NCI-H748 (cell line): ENCODE measurements at regions not wholly inside any gene's neighbourhood (a gene's known extent, or its start where the extent isn't known, plus 50 kb on each side); places are given as distances from the start of the nearest gene placed in this dataset.

Experiments used
- DNase-seq: peaks from one replicate; lab custom pipeline; 2025; ENCODE audit not compliant: unreplicated experiment; lab: John Stamatoyannopoulos, UW

- no peak for DNase-seq
Observed at GRCh38 chr11:8796941-8797340, 114.0 kb upstream of the AKIP1 start.

- DNase-seq: no peak
Observed at GRCh38 chr11:8799273-8799672, 111.7 kb upstream of the AKIP1 start.

DNA sequence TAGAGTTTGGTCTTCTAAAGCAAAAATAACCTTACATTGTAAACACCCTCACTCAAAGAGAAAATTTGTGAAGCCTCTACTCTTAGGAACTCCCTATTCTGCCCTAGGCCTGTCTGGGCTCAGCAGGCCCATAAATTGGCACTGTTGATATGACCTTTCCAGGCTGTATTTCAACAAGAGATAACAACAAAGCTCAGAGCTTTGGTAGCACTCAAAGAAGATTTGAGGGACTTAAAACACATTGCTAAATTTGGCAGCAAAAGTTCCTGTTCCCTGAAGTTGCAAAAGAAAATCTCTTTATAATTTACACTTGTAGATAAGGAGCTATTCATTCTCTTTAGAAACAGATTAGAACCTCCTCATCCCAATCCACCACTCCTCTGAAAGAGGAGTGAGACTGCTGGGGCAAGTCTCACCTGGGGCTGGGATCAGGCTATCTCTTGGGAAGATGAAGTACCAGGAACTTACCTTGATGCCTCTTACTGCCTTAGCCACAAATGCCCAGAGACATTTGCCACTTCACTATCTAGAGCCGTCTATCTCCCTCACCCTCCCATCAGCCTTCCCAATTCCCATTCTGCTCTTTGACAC lies 110.4 kb upstream of the AKIP1 start:
- no peak for DNase-seq

- DNase-seq: no peak
Observed at GRCh38 chr11:8801121-8801520, 109.9 kb upstream of the AKIP1 start.

GRCh38 chr11:8802251-8802650 lies 108.7 kb upstream of the AKIP1 start:
- no peak for DNase-seq

GRCh38 chr11:8803973-8804372 lies 107.0 kb upstream of the AKIP1 start:
- DNase-seq: no peak

- no peak for DNase-seq
Observed at GRCh38 chr11:8805296-8805695, 105.7 kb upstream of the AKIP1 start.

DNA sequence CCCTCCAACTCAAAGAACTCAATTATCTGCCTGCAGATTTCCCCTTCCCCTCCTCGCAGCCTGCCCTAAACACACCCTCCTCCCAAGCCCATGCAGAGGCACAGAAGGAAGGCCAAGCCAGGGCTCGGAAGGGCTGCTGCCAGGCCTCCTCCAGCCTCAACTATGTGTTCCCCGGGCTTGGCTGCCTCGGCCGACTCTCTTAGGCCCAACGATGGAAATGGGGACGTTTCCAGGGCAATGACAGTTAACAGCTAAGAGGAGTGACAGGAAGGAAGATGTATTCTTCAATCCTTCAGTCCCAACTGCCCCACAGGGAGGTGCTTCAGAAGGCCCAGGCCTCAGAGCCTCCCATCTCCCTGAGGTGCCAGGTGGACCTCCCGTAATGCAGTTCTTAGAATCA lies 104.0 kb upstream of the AKIP1 start:
- no peak for DNase-seq

GRCh38 chr11:8807544-8808225 lies 103.3 kb upstream of the AKIP1 start:
- DNase-seq: no peak

- DNase-seq: no peak
Observed at GRCh38 chr11:8808226-8808585, 102.8 kb upstream of the AKIP1 start.

DNA sequence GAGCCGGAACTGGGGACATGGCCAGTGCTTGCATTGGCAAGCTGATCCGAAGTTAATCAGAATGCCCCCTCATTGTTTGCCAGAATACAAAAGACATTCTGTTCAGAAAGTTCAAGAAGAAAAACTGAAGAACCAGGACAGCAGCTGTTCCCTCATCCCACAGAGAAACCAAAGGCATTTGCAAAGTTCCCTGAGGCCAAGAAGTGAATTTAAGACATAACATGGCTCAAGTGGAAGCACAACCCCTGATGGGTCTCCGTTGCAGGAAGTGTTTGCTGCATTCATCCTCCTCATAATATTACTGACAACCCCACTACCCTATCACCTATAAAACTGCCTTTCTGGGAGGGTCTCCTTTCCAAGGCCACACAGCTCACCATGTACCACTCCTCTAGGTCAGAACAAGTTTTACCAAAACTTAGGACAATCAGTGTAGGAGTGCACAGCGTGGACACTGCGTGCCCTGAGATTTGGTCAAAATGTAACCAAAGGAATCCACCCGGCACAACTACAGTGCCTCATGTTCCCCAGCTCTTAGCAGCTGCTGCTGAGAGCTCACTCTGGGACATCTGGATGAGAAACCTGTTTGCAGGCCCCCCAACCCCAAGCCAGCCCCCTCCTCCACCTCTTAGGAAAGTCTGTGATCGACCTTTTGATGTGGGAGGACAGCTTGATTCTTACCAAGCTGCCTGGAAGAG lies 101.6 kb upstream of the AKIP1 start:
- DNase-seq: no peak

DNA sequence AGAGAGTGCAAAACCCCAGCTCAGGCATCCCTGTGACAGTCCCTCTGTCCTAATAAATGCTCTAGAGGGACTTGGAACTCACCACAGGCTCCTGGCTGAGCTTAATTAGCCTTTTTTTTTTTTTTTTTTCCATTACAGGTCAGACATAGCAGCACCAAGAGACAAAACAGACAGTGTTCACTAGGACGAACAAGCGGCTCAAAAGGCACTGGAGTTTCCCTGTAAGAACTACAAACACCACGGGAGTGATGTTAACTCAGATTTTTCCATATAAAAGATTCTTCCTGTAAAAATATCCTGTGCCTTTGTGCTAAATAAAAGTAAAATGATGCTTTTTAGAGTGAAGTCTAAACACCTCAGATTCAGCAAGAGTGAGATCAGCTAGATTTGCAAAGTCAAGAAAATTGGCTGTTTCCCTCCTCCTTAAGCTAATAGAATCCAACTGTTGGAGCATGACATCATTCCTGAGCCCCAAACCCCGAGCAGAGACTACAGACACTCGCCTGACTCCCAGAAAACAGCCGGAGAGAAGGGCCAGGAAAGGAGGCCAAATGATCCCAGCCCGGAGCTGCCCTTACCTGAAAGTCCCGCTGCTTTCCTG lies 101.0 kb upstream of the AKIP1 start:
- DNase-seq: peak; percentile 28

DNA sequence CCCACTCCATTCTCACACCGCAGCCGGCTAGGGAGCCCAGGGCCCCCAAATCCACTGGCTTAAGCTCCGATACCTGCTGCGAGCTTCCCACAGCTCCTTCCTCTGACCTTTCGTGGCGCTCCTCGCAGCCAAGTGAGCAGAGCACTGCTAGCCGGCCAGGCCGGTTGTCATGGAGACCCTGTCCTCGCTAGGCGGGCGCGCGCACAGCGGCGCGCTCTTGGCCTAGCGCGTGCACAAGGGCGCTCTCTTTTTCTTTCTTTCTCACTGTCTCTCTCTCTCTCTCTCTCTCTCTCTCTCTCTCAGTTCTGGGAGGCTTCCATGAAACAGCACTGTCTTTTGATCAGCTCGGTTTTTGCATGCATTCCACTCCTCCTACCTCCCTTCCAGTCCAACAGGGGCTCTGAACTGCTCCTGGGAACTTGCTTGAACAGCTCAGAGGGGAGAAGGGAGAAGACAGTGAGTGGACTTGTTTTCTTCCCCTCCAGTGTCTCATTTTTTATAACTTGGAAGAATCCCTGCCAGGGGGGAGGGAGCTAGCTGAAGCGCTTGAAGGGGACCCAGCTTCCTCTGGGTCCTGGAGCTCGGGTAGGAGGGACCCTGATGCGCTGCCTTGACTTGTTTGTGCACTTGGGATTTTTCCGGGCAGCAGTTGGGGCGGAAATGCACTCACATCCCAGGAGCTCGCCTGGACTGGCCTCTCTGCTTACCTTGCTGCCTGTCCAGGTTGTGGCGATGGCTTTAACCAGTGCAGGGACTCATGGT lies 100.3 kb upstream of the AKIP1 start:
- DNase-seq: peak; percentile 89

- DNase-seq: no peak
Observed at GRCh38 chr11:8811571-8811970, 99.4 kb upstream of the AKIP1 start.

DNA sequence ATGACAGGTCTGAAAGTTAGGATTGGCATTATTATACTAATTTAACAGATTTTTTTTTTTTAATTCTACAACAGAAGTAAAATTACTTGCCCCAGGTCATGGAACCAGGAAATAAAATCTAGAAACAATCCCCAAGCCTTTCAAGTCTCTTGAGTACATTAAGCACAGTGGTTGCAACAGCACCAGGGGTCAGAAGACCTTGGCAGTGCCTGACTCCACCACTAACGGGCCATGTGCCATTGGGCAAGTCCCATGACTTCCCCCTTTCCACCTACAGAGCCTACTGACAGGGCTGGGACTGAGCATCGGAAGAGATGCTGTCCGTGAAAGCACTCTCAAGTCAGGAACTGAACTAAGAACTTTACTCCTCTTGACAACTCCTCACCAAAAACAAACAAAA lies 98.6 kb upstream of the AKIP1 start:
- DNase-seq: no peak

GRCh38 chr11:8813658-8814057 lies 97.3 kb upstream of the AKIP1 start:
- peak; percentile 73 for DNase-seq

DNA sequence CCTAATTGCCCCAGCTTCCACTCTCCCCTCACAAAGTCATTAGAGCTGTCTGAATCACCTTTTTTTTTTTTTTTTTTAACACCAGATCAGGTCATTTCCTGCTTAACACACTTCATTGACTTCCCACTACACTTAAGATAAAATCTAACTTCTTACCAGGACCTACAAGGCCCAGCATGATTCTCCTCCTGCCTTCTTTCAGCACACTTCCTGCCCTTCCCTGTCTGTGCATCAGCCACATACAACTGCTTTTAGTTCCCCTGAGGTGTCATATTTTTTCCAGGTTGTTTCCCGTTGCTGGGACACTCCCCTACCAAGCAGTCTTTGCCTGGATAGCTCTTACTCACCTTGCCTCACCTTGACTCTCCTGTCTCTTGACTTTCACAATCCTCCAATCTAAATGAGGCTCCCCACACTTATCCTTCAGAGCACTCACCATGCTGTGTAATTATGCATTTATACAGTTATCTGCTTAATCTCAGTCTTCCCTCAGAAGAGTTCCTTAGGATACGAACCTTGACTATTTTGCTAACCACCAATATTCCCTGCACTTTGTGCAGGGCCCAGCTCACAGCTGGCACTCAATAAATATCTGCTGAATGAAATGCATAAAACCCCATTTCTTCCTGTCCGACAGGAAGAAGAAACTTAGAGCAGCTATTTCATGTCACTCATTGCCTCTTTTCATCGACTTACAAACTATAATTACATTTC lies 96.6 kb upstream of the AKIP1 start:
- DNase-seq: no peak

DNA sequence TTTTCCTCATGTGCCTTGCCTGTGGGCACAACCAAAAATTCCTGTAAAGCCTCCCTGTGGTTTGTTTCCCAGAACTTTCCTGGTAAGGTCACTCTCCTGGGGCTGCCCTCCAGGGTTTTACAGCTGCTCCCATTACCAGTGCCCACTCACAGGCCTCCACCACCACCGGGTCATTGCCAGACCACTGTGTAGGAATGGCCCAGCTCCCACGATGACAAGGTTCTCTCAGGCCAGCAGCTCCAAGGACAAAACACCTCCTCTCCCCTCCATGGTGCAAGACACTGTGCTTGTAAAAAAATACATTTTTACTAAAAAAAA lies 96.1 kb upstream of the AKIP1 start:
- DNase-seq: no peak

GRCh38 chr11:8818421-8818820 lies 92.6 kb upstream of the AKIP1 start:
- no peak for DNase-seq

DNA sequence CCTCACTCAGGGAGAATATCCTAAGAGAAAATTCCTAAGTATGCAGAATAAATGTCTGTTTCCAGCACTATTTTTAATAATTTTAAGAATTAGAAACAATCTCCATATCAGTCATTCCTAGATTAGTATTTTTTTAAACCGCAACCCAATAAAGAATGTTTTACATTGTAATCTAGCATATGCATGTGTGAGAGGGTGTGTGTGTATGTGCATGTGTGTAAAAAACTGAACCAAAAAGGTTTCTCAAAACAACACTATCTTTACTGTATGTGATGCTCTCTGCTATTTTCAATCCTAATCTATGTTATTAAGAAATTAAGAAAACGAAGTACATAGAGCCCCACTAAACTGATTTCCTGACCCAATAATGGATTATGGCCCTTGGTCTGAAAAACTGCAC lies 90.6 kb upstream of the AKIP1 start:
- DNase-seq: no peak

DNA sequence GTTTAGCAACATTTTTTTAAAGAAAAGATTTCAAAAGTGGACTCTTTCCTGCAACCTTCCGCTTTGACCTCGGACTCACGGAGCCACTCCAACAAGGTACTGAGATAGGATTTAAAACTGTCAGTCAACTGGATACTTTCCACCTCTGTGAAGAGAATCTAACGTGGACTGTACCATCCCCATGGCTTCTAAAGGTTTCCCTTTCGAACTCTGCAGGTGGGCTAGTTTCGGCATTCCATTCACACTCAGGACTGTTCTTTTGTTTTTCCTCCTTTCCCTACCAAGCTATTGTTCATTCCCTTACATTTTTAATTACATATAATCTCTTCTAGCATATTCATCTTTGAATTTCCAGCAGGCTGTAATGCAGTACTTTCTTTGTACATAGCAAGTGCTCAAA lies 88.5 kb upstream of the AKIP1 start:
- no peak for DNase-seq
